Retinal pigment epithelial cell (primary cell): ENCODE measurements at regions not wholly inside any gene's neighbourhood (a gene's known extent, or its start where the extent isn't known, plus 50 kb on each side); places are given as distances from the start of the nearest gene placed in this dataset.
"Not testable (repeated sequence)": the region's sequence is repeated elsewhere in the genome, so short reads cannot be mapped to it uniquely, and the experiment has no call there.

Source experiments
- DNase-seq: peaks from one replicate; pipeline ENCODE4 v3.0.0-alpha.2; 2010; ENCODE audit warnings: low read depth
- H3K4me3 ChIP-seq: 2 replicates; pipeline ENCODE4 v1.5.1; 2011; ENCODE audit warnings: mild to moderate bottlenecking, low read length, control low read depth, moderate library complexity
- TF ChIP-seq, protein P1 (sequence below): conservative IDR thresholded peaks from 2 replicates; pipeline ENCODE4 v1.5.1; 2011; ENCODE audit warnings: low read depth, low read length, control low read depth, inconsistent platforms

DNA sequence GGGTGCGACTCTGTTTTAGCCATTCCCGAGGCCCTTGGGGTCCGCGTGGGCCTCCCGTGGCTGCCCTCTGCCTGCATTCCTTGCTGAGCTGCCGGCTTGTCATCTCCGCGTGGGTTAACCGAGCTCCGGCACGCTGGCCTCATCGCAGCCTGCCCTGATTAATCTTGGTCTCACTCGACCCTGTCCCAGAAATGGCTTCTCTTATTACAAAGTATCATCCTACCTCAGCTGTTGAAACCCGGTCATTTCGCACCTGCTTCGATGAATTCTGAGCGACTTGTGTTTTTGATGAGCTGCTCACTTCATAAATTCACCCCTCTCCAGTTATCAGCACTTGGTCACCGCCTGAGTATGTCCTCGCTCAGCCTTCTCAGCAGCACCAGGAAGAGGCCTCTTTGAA, 123.5 kb upstream of the EGFLAM start:
- no peak for DNase-seq
- TF ChIP-seq, protein P1, sequence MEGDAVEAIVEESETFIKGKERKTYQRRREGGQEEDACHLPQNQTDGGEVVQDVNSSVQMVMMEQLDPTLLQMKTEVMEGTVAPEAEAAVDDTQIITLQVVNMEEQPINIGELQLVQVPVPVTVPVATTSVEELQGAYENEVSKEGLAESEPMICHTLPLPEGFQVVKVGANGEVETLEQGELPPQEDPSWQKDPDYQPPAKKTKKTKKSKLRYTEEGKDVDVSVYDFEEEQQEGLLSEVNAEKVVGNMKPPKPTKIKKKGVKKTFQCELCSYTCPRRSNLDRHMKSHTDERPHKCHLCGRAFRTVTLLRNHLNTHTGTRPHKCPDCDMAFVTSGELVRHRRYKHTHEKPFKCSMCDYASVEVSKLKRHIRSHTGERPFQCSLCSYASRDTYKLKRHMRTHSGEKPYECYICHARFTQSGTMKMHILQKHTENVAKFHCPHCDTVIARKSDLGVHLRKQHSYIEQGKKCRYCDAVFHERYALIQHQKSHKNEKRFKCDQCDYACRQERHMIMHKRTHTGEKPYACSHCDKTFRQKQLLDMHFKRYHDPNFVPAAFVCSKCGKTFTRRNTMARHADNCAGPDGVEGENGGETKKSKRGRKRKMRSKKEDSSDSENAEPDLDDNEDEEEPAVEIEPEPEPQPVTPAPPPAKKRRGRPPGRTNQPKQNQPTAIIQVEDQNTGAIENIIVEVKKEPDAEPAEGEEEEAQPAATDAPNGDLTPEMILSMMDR = no peak
- no peak overlapping the region for H3K4me3 ChIP-seq

DNA sequence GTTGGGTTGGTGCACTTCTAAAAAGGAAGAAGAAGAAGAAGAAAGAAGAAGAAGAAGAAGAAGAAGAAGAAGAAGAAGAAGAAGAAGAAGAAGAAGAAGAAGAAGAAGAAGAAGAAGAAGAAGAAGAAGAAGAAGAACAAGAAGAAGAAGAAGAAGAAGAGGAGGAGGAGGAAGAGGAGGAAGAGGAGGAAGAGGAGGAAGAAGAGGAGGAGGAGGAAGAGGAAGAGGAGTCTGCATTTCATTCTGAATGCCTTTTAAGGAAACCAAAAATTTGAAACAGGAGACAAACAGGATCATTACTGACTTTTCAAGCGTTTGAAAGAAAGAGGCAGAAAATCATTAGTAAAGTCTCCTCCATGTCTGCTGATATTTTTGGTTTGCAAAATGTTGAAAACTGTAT, 124.1 kb upstream of the EGFLAM start:
- DNase-seq, H3K4me3 ChIP-seq: not testable (repeated sequence)

DNA sequence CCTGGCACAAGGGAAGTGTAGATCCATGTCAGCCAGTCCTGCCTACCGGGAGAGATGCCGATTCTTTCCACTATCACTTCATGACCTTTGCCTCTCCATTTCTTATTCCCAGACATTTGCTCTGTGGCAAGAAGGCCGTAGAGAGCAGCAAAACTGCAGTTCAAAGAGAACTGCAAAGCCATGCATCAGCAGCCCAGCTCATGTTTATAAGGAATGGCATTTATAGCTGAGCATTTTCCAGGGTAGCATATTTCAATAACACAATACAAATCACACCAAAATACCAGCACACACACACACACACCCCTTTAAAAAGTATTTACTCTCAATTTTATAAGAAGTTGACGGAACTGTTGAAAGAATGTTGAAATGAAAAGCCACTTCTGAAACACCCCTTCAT, 126.7 kb upstream of the EGFLAM start:
- no peak for DNase-seq
- no peak overlapping the region for H3K4me3 ChIP-seq
- TF ChIP-seq, protein P1 = no peak

DNA sequence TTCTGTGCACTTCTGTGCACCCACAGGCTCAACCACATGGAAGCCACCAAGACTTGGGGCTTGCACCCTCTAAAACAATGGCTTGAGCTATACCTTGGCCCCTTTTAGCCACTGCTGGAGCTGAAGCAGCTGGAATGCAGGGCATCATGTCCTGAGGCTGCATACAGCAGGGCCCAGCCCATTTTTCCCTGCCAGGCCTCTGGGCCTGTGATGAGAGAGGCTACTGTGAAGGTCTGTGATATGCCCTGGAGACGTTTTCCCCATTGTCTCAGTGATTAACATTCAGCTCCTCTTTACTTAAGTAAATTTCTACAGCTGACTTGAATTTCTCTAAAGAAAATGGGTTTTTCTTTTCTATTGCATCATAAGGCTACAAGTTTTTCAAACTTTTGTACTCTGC, 134.0 kb upstream of the EGFLAM start:
- TF ChIP-seq, protein P1 = no peak
- DNase-seq = no peak
- no peak overlapping the region for H3K4me3 ChIP-seq

DNA sequence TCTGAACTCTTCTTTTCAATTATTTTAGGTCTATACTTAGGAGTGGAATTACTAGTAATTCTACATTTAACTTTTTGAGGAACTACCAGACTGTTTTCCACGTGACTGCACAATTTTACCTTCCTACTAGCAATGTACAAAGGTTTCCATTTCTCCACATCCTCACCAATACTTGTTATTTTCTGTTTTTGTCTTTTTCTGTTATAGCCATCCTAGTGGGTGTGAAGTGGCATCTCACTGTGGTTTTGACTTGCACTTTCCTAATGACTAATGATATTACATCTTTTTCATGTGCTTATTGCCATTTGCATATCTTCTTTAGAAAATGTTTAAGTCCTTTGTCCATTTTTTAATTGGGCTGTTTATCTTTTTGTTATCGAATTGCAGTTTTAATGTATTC, 136.9 kb upstream of the EGFLAM start:
- TF ChIP-seq, protein P1 = no peak
- DNase-seq = no peak
- H3K4me3 ChIP-seq = no peak overlapping the region

DNA sequence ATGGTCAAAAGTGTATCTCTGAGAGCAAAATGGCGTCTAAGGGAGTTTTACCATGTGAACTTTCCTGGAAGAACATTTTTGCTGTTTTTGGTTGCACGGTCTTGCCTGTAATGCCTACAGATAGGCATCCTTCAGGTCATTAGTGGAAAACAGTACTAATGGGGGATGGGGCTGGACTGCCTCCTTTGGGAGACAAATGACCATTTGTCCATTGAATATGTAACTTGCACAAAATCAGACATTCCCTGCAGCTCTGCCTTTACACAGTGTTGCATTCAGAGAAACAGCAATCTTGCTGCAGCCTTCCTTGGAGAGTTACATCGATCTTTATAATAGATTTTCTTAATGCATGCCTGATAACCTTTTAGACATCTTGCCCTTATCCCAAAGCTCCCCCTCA, 138.5 kb upstream of the EGFLAM start:
- TF ChIP-seq, protein P1 = no peak
- DNase-seq = no peak
- no peak overlapping the region for H3K4me3 ChIP-seq

DNA sequence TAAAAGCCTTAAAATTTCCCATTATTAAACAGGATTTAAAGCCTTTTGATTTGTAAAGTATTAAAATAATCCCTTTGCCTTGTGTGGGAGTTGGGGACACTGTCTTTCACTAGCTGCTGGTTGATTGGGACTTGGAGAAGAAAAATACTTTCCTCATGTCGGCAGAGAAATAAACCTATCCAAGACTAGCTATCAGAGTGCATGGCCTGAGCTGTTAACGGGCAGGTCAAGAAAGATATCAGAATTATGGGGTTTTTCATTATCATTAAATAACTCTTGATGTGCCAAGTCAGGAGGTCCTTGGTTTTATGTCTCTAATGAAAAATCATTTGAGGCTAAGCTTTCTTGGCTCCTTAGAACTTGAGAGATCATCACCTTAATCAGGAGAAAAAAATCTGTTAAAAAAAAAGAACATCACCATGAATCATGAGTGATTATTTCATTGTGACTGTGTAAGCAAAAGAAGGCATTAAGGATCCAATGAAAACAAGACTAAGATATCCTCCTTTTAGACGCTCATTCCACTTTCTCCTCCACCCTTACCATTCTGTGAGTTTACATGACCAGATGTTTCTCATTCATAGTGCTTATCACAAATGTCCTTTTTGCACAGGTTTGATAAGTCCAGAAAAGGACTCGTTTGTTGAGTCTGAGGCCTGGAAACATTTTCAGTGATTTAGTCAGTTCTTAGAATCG, 140.4 kb upstream of the EGFLAM start:
- TF ChIP-seq, protein P1 = no peak
- no peak for DNase-seq

More for the DNA sequence above, 140.4 kb upstream of the EGFLAM start:
- H3K4me3 ChIP-seq = no peak overlapping the region
